MM.1S (cell line): ENCODE measurements at regions not wholly inside any gene's neighbourhood (a gene's known extent, or its start where the extent isn't known, plus 50 kb on each side); places are given as distances from the start of the nearest gene placed in this dataset.
A peak's percentile ranks its signal among the peaks of the same experiment; 100 is the strongest.

Source experiments
- DNase-seq: peaks from one replicate; pipeline ENCODE4 v3.0.0-alpha.2; 2015
- H2AFZ ChIP-seq: fragments of 300-600 bp; sonication (generic); 2 replicates; pipeline ENCODE4 v1.6.0; 2016; ENCODE audit warnings: antibody characterized with exemption, low read length
- H3F3A ChIP-seq: fragments of 300-600 bp; sonication (generic); 2 replicates; pipeline ENCODE4 v1.6.1; 2016; ENCODE audit warnings: mild to moderate bottlenecking, antibody characterized with exemption, low read length, moderate library complexity, mixed read lengths; ENCODE audit not compliant: insufficient read depth
- H3K27ac ChIP-seq: fragments of 300-600 bp; sonication (generic); 2 replicates; pipeline ENCODE4 v1.5.1; 2016; ENCODE audit warnings: mild to moderate bottlenecking, low read length
- H3K27me3 ChIP-seq: fragments of 300-600 bp; sonication (generic); replicated peaks from 2 replicates; pipeline ENCODE4 v1.6.0; 2016; ENCODE audit warnings: low read length; ENCODE audit not compliant: insufficient read depth
- H3K36me3 ChIP-seq: fragments of 300-600 bp; sonication (generic); replicated peaks from 2 replicates; pipeline ENCODE4 v1.6.1; 2016; ENCODE audit warnings: mild to moderate bottlenecking, low read length, mixed read lengths; ENCODE audit not compliant: insufficient read depth
- H3K4me1 ChIP-seq: fragments of 300-600 bp; sonication (generic); 2 replicates; pipeline ENCODE4 v1.6.1; 2016; ENCODE audit warnings: low read length, mixed read lengths
- H3K4me2 ChIP-seq: fragments of 300-600 bp; sonication (generic); 2 replicates; pipeline ENCODE4 v1.6.0; 2016; ENCODE audit warnings: low read depth, low read length
- H3K4me3 ChIP-seq: fragments of 300-600 bp; sonication (generic); 2 replicates; pipeline ENCODE4 v1.5.1; 2016; ENCODE audit warnings: low read length, mixed read lengths
- H3K79me2 ChIP-seq: fragments of 300-600 bp; sonication (generic); 2 replicates; pipeline ENCODE4 v1.6.1; 2016; ENCODE audit warnings: mixed run types, low read length, mixed read lengths
- H3K9ac ChIP-seq: fragments of 300-600 bp; sonication (generic); 2 replicates; pipeline ENCODE4 v1.6.1; 2016; ENCODE audit warnings: low read length, mixed read lengths
- H3K9me2 ChIP-seq: fragments of 300-600 bp; sonication (generic); replicated peaks from 2 replicates; pipeline ENCODE4 v1.6.1; 2016; ENCODE audit warnings: mild to moderate bottlenecking, low read length, mixed read lengths; ENCODE audit not compliant: insufficient read depth
- H3K9me3 ChIP-seq: fragments of 300-600 bp; sonication (generic); replicated peaks from 2 replicates; pipeline ENCODE4 v1.6.1; 2016; ENCODE audit warnings: mild to moderate bottlenecking, low read length, mixed read lengths; ENCODE audit not compliant: insufficient read depth
- H4K20me1 ChIP-seq: fragments of 300-600 bp; sonication (generic); 2 replicates; pipeline ENCODE4 v1.6.1; 2016; ENCODE audit warnings: mild to moderate bottlenecking, low read length, moderate library complexity, mixed read lengths; ENCODE audit not compliant: insufficient read depth
- EZH2 ChIP-seq: fragments of 300-600 bp; sonication (generic); optimal IDR thresholded peaks from 2 replicates; pipeline ENCODE3; 2017; ENCODE audit warnings: low read depth, mild to moderate bottlenecking, antibody characterized with exemption, low read length, mixed read lengths
- EZH2phosphoT487 ChIP-seq: fragments of 300-600 bp; sonication (generic); IDR thresholded peaks from 2 replicates; pipeline ENCODE4 v1.6.1; 2018; ENCODE audit warnings: antibody characterized with exemption, low read length
- TF ChIP-seq, protein P1 (sequence below): fragments of 300-600 bp; sonication (generic); IDR thresholded peaks from 2 replicates; pipeline ENCODE4 v1.5.1; 2016; ENCODE audit warnings: antibody characterized with exemption, low read length, mixed read lengths

GRCh38 chr16:85200471-85201278 is 88.4 kb upstream of the CIBAR2 start:
- Histone ChIP-seq H3K36me3 (no peaks in the 10 kb centered on the region), H3K9me3 (no peaks in the 10 kb centered on the region), H2AFZ (no peak overlapping the region), H3F3A (no peaks in the 10 kb centered on the region), H3K27me3 (peaks cover 46% of the 10 kb centered on the region), H3K4me2 (peak overlapping the region; percentile 19), H3K9ac (no peak overlapping the region), H3K4me1 (no peaks in the 10 kb centered on the region), H3K27ac (no peak overlapping the region; the same call in 1 of the 2 replicates), H3K4me3 (no peak overlapping the region), H4K20me1 (no peaks in the 10 kb centered on the region), H3K9me2 (no peaks in the 10 kb centered on the region), H3K79me2 (no peaks in the 10 kb centered on the region)
- DNase-seq = peak; percentile 26
- TF ChIP-seq EZH2phosphoT487 = no peak

DNA sequence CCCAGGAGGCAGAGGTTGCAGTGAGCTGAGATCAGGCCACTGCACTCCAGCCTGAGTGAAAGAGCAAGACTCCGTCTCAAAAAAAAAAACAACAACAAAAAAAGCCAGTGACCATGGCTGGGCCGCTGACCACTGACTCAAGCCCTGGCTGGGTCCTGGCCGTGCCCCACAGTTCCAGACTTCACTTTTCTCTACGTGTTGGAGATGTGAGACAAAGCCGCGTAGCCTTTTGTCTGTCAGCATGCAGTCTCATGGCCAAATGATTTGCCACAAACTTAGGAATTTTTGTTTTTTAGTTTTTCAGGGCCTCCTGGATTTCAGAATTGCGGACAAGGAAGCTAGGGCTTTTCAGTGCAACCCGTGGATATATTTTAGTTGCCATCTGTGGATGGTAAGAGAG is 89.3 kb upstream of the CIBAR2 start:
- Histone ChIP-seq H3F3A (no peaks in the 10 kb centered on the region), H4K20me1 (no peaks in the 10 kb centered on the region), H3K9me2 (no peaks in the 10 kb centered on the region), H3K9ac (no peak overlapping the region), H3K27me3 (peaks cover 44% of the 10 kb centered on the region), H2AFZ (no peak overlapping the region), H3K4me2 (no peak overlapping the region), H3K4me1 (no peaks in the 10 kb centered on the region), H3K36me3 (no peaks in the 10 kb centered on the region), H3K9me3 (no peaks in the 10 kb centered on the region), H3K4me3 (no peak overlapping the region), H3K27ac (no peak overlapping the region), H3K79me2 (no peaks in the 10 kb centered on the region)
- TF ChIP-seq EZH2 (no peak), EZH2phosphoT487 (no peak)
- TF ChIP-seq, protein P1, sequence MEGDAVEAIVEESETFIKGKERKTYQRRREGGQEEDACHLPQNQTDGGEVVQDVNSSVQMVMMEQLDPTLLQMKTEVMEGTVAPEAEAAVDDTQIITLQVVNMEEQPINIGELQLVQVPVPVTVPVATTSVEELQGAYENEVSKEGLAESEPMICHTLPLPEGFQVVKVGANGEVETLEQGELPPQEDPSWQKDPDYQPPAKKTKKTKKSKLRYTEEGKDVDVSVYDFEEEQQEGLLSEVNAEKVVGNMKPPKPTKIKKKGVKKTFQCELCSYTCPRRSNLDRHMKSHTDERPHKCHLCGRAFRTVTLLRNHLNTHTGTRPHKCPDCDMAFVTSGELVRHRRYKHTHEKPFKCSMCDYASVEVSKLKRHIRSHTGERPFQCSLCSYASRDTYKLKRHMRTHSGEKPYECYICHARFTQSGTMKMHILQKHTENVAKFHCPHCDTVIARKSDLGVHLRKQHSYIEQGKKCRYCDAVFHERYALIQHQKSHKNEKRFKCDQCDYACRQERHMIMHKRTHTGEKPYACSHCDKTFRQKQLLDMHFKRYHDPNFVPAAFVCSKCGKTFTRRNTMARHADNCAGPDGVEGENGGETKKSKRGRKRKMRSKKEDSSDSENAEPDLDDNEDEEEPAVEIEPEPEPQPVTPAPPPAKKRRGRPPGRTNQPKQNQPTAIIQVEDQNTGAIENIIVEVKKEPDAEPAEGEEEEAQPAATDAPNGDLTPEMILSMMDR = no peak
- DNase-seq = no peak

- no peaks in the 10 kb centered on the region for H3F3A ChIP-seq
- H3K9me3 ChIP-seq = no peaks in the 10 kb centered on the region
- H3K27ac ChIP-seq = no peak overlapping the region
- no peak overlapping the region for H3K9ac ChIP-seq
- H2AFZ ChIP-seq = no peak overlapping the region
- H3K4me3 ChIP-seq = no peak overlapping the region
- no peaks in the 10 kb centered on the region for H3K36me3 ChIP-seq
- TF ChIP-seq, protein P1 = no peak
- no peak for TF ChIP-seq EZH2
- no peak for TF ChIP-seq EZH2phosphoT487
- H3K9me2 ChIP-seq = no peaks in the 10 kb centered on the region
- H3K79me2 ChIP-seq = no peaks in the 10 kb centered on the region
- peaks cover 39% of the 10 kb centered on the region for H3K27me3 ChIP-seq
- H3K4me1 ChIP-seq = no peaks in the 10 kb centered on the region
- H3K4me2 ChIP-seq = no peak overlapping the region
- no peak for DNase-seq
- H4K20me1 ChIP-seq = no peaks in the 10 kb centered on the region
Observed at GRCh38 chr16:85202051-85202601, 89.9 kb upstream of the CIBAR2 start.
